HL-60 (cell line): ENCODE measurements at regions not wholly inside any gene's neighbourhood (a gene's known extent, or its start where the extent isn't known, plus 50 kb on each side); places are given as distances from the start of the nearest gene placed in this dataset.

Experiments
- DNase-seq, 2 experiments: peaks; one replicate each; pipeline ENCODE4 v3.0.0-alpha.2; 2010 to 2020; ENCODE audit warnings: low read depth in 1 of 2, low spot score in 1 of 2
- H3K27ac ChIP-seq: fragments of 250-450 bp; sonication (Bioruptor Pico); replicated peaks from 2 replicates; pipeline ENCODE4 v1.5.1; 2020; ENCODE audit warnings: mild to moderate bottlenecking, moderate library complexity
- H3K27me3 ChIP-seq: fragments of 250-450 bp; sonication (Bioruptor Pico); 2 replicates; pipeline ENCODE4 v1.5.1; 2021; ENCODE audit warnings: mild to moderate bottlenecking, moderate library complexity; ENCODE audit not compliant: insufficient read depth, poor library complexity, severe bottlenecking
- H3K4me3 ChIP-seq: replicated peaks from 2 replicates; pipeline ENCODE4 v1.5.1; 2011; ENCODE audit warnings: mild to moderate bottlenecking, control low read depth, low read length; ENCODE audit not compliant: insufficient read depth
- CTCF ChIP-seq: IDR thresholded peaks from one replicate; pipeline ENCODE4 v1.5.1; 2011; ENCODE audit warnings: low read length, control low read depth, inconsistent platforms; ENCODE audit not compliant: insufficient read depth
- GABPA ChIP-seq: IDR thresholded peaks from 2 replicates; pipeline ENCODE4 v1.6.1; 2012; ENCODE audit warnings: low read depth
- POLR2AphosphoS5 ChIP-seq: IDR thresholded peaks from 2 replicates; pipeline ENCODE4 v1.6.1; 2012; ENCODE audit warnings: low read depth
- REST ChIP-seq: IDR thresholded peaks from 2 replicates; pipeline ENCODE4 v1.6.1; 2012; ENCODE audit warnings: low read depth; ENCODE audit not compliant: insufficient replicate concordance
- SPI1 ChIP-seq: IDR thresholded peaks from 2 replicates; pipeline ENCODE4 v1.6.1; 2012; ENCODE audit warnings: low read depth, mild to moderate bottlenecking, borderline replicate concordance

- no peak overlapping the region for H3K27ac ChIP-seq
- no peaks in the 10 kb centered on the region for H3K27me3 ChIP-seq
- no peak for DNase-seq
- TF ChIP-seq POLR2AphosphoS5: no peak
- no peak for TF ChIP-seq GABPA
- TF ChIP-seq REST: no peak
- TF ChIP-seq SPI1: no peak
- TF ChIP-seq CTCF: no peak
- H3K4me3 ChIP-seq: no peak overlapping the region
Measured at GRCh38 chr18:78558101-78558810, 421.4 kb upstream of the SALL3 start.

GRCh38 chr18:78558948-78559347 lies 420.7 kb upstream of the SALL3 start:
- Histone ChIP-seq H3K27me3 (no peaks in the 10 kb centered on the region), H3K27ac (no peak overlapping the region), H3K4me3 (no peak overlapping the region)
- no peak for DNase-seq
- TF ChIP-seq GABPA: no peak
- no peak for TF ChIP-seq POLR2AphosphoS5

GRCh38 chr18:78559584-78559983 lies 420.0 kb upstream of the SALL3 start:
- no peak overlapping the region for H3K4me3 ChIP-seq
- no peak for TF ChIP-seq POLR2AphosphoS5
- no peak for TF ChIP-seq CTCF
- no peak for TF ChIP-seq REST
- TF ChIP-seq GABPA: no peak
- no peak for TF ChIP-seq SPI1
- no peak for DNase-seq
- no peak overlapping the region for H3K27ac ChIP-seq
- H3K27me3 ChIP-seq: no peaks in the 10 kb centered on the region

- Histone ChIP-seq H3K4me3 (no peak overlapping the region), H3K27me3 (no peaks in the 10 kb centered on the region), H3K27ac (no peak overlapping the region)
- TF ChIP-seq SPI1 (no peak), POLR2AphosphoS5 (no peak), REST (no peak), GABPA (no peak), CTCF (no peak)
- no peak for DNase-seq
Measured at GRCh38 chr18:78561757-78562510, 417.7 kb upstream of the SALL3 start.
